Gastrocnemius medialis (tissue), 4 donors: ENCODE measurements at regions not wholly inside any gene's neighbourhood (a gene's known extent, or its start where the extent isn't known, plus 50 kb on each side); places are given as distances from the start of the nearest gene placed in this dataset.

Experiments
- ATAC-seq, 2 donors: fragments of 150-250 bp; one replicate each; pipeline ENCODE4 v1.9.1; 2016
- DNase-seq, 2 donors: peaks; one replicate each; pipeline ENCODE4 v3.0.0-alpha.2; 2019
- H3K27ac ChIP-seq, 4 donors: fragments of 200-600 bp; sonication (generic); 1 replicate in 1 of 4; 2 replicates in 3 of 4; pipeline ENCODE4 v1.5.1; 2016 to 2018; ENCODE audit warnings: mild to moderate bottlenecking in 2 of 4, moderate library complexity in 1 of 4
- H3K27me3 ChIP-seq, 3 donors: fragments of 200-600 bp; sonication (generic) in 2 of 3; 1 replicate in 1 of 3; 2 replicates in 2 of 3; pipeline versions ENCODE4 v1.5.1 to v1.6.0; 2016 to 2019; ENCODE audit warnings: mild to moderate bottlenecking in 1 of 3, moderate library complexity in 1 of 3
- H3K36me3 ChIP-seq, 2 donors: fragments of 200-600 bp; sonication (generic) in 1 of 2; one replicate each; pipeline ENCODE4 v1.5.1; 2017 to 2018
- H3K4me1 ChIP-seq, 2 donors: fragments of 200-600 bp; sonication (generic) in 1 of 2; one replicate each; pipeline ENCODE4 v1.5.1; 2016 to 2017; ENCODE audit warnings: mild to moderate bottlenecking in 2 of 2
- H3K4me3 ChIP-seq, 4 donors: fragments of 200-600 bp; sonication (generic) in 3 of 4; 1 replicate in 1 of 4; 2 replicates in 3 of 4; pipeline ENCODE4 v1.5.1; 2016 to 2019; ENCODE audit warnings: mild to moderate bottlenecking in 2 of 4
- H3K9me3 ChIP-seq, 3 donors: fragments of 200-600 bp; sonication (generic) in 2 of 3; 1 replicate in 1 of 3; 2 replicates in 2 of 3; pipeline ENCODE4 v1.5.1; 2016 to 2019
- CTCF ChIP-seq, 5 experiments: fragments of 450-650 bp in 3 of 5; fragments of 200-600 bp in 2 of 5; sonication (generic) in 2 of 5; IDR thresholded peaks in 4 of 5; conservative IDR thresholded peaks in 1 of 5; 1 replicate in 4 of 5; 2 replicates in 1 of 5; pipeline ENCODE4 v1.5.1; 2016 to 2019; ENCODE audit warnings: antibody characterized with exemption in 5 of 5, mild to moderate bottlenecking in 3 of 5, moderate library complexity in 3 of 5
- POLR2A ChIP-seq, 2 donors: fragments of 450-650 bp; IDR thresholded peaks; one replicate each; pipeline ENCODE4 v1.6.1; 2017; ENCODE audit warnings: antibody characterized with exemption in 2 of 2, mild to moderate bottlenecking in 2 of 2, moderate library complexity in 2 of 2
- in situ Hi-C, 4 donors: fragments of 200-750 bp; cut with MboI; loops; one replicate each; pipeline versions ENCODE4 v1.15.0 to v1.8.0; 2017; ENCODE audit warnings: low sequenced_read_pairs in 4 of 4
- intact Hi-C: fragments of 100-400 bp; cut with DNase I; formaldehyde crosslinking; loops from one replicate; pipeline ENCODE4 v1.15.1; 2023; ENCODE audit warnings: low total_unique reads

DNA sequence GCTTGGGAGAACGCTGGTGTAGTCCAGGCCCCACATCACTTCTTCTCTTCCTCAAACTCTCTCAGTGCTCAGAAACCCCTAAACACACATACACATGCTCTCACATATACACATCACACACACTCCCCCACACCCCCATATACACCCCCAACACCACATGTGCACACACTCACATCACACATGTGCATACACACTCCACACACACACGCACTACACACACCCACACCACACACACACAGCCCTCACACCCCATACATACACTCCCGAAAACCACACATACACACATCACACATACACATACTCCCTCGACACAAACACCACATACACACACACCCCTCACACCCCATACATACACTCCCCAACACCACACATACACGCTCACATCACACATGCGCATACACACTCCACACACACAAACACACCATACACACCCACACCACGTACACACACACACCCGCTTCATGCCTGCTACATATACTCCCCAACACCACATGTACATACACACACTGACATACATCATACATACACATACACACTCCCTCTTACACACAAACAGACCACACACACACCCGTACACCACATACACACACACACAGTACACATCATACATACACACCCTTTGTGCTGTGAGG lies 110.3 kb upstream of the TMEM170B start:
- no peaks in the 10 kb centered on the region for H3K36me3 ChIP-seq
- intact Hi-C loops: no loop called here
- H3K27ac ChIP-seq: peak overlapping the region; percentile 64 to 81 (median 68)
- DNase-seq: no peak
- H3K27me3 ChIP-seq: no peaks in the 10 kb centered on the region
- ATAC-seq: no peak
- peaks cover 28 to 32% of the 10 kb centered on the region in 2 donors for H3K4me1 ChIP-seq
- H3K4me3 ChIP-seq: no peak overlapping the region
- TF ChIP-seq CTCF (IDR thresholded peaks at IDR 0.05 in 4 of 5, conservative IDR thresholded peaks at IDR 0.05 in 1 of 5) (no peak), POLR2A (IDR thresholded peaks at IDR 0.05) (no peak)
- in situ Hi-C loops: no loop called here
- H3K9me3 ChIP-seq: no peaks in the 10 kb centered on the region

DNA sequence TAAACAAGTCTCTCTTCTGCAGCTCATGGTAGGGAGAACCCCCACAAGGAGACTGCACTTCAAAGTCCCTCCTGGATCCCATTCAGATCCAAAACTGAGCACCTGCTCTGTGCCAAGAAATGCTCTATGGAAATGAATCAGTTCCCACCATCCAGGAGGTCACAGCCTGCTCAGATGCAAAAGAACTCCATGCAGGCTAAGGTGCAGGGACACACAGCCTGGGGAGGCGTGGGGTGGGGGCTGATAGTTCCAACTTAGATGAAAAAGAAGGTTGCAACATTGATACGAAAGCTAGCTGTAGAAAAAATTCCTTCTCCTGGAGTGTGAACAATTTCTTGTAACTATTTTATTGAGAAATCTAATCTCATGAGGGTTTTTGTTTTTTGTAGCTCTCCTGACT lies 111.0 kb upstream of the TMEM170B start:
- H3K9me3 ChIP-seq: no peaks in the 10 kb centered on the region
- peak overlapping the region in 3 of 4 donors; percentile 30 to 81 (median 64) for H3K27ac ChIP-seq
- intact Hi-C loops: no loop called here
- no peak for ATAC-seq
- H3K36me3 ChIP-seq: no peaks in the 10 kb centered on the region
- TF ChIP-seq POLR2A (IDR thresholded peaks at IDR 0.05) (no peak), CTCF (IDR thresholded peaks at IDR 0.05 in 4 of 5, conservative IDR thresholded peaks at IDR 0.05 in 1 of 5) (no peak)
- H3K4me3 ChIP-seq: no peak overlapping the region
- in situ Hi-C loops: no loop called here
- H3K4me1 ChIP-seq: peaks cover 27 to 28% of the 10 kb centered on the region in 2 donors
- no peaks in the 10 kb centered on the region for H3K27me3 ChIP-seq
- no peak for DNase-seq

- no peaks in the 10 kb centered on the region for H3K9me3 ChIP-seq
- in situ Hi-C loops (no loop called here), intact Hi-C loops (no loop called here)
- ATAC-seq (no peak), DNase-seq (no peak)
- H3K27me3 ChIP-seq: no peaks in the 10 kb centered on the region
- peaks cover 27 to 28% of the 10 kb centered on the region in 2 donors for H3K4me1 ChIP-seq
- no peak overlapping the region for H3K4me3 ChIP-seq
- H3K27ac ChIP-seq: peak overlapping the region in 2 of 4 donors; percentile 3 to 81
- H3K36me3 ChIP-seq: no peaks in the 10 kb centered on the region
- no peak for TF ChIP-seq POLR2A (IDR thresholded peaks at IDR 0.05)
- no peak for TF ChIP-seq CTCF (IDR thresholded peaks at IDR 0.05 in 4 of 5, conservative IDR thresholded peaks at IDR 0.05 in 1 of 5)
Observed at GRCh38 chr6:11425876-11426275, 111.7 kb upstream of the TMEM170B start.

GRCh38 chr6:11425431-11425871 lies 112.1 kb upstream of the TMEM170B start:
- ATAC-seq (no peak), DNase-seq (no peak)
- TF ChIP-seq POLR2A (IDR thresholded peaks at IDR 0.05) (no peak), CTCF (IDR thresholded peaks at IDR 0.05 in 4 of 5, conservative IDR thresholded peaks at IDR 0.05 in 1 of 5) (no peak)
- no peaks in the 10 kb centered on the region for H3K9me3 ChIP-seq
- H3K27ac ChIP-seq: peak overlapping the region in 2 of 4 donors; percentile 3 to 81
- H3K36me3 ChIP-seq: no peaks in the 10 kb centered on the region
- H3K4me1 ChIP-seq: peaks cover 27 to 28% of the 10 kb centered on the region in 2 donors
- H3K4me3 ChIP-seq: no peak overlapping the region
- no peaks in the 10 kb centered on the region for H3K27me3 ChIP-seq
- intact Hi-C loops (no loop called here), in situ Hi-C loops (no loop called here)
